Mucosa of descending colon (tissue), 3 donors: ENCODE measurements at regions not wholly inside any gene's neighbourhood (a gene's known extent, or its start where the extent isn't known, plus 50 kb on each side); places are given as distances from the start of the nearest gene placed in this dataset.

Experiments used
- ATAC-seq: fragments of 200-7000 bp; cut with Tn5 transposase; one replicate; pipeline ENCODE4 v1.9.1; 2020; ENCODE audit warnings: mild to moderate bottlenecking, moderate library complexity
- DNase-seq, 3 donors: peaks; one replicate each; pipeline ENCODE4 v3.0.0-alpha.2; 2020
- H3K36me3 ChIP-seq: fragments of 200-600 bp; one replicate; pipeline ENCODE4 v1.8.0; 2021; ENCODE audit warnings: low read depth, mild to moderate bottlenecking
- H3K4me1 ChIP-seq: fragments of 200-600 bp; one replicate; pipeline ENCODE4 v1.8.0; 2021; ENCODE audit warnings: low read depth, mild to moderate bottlenecking
- H3K4me3 ChIP-seq: fragments of 200-600 bp; one replicate; pipeline ENCODE4 v1.8.0; 2021; ENCODE audit warnings: mild to moderate bottlenecking
- H3K9me3 ChIP-seq: fragments of 200-600 bp; one replicate; pipeline ENCODE4 v1.8.0; 2021; ENCODE audit warnings: mild to moderate bottlenecking
- intact Hi-C, 2 donors: fragments of 100-400 bp; cut with DNase I in 1 of 2; cut with micrococcal nuclease in 1 of 2; formaldehyde crosslinking; loops; one replicate each; pipeline versions ENCODE4 v1.11.0 to v1.11.1; 2022; cut with DNase I, micrococcal nuclease
- TF ChIP-seq, protein P1 (sequence below): fragments of 200-600 bp; IDR thresholded peaks from one replicate; pipeline ENCODE4 v1.8.0; 2022; ENCODE audit warnings: antibody characterized with exemption, mild to moderate bottlenecking
- donor health status: DM: no; HTN: no; CAD: no; lungs with moderate emphysema.
- donor health status: DM: no; HTN: no; CAD: no.
- donor health status: DM: no; HTN: yes; CAD: no.

- no peak for DNase-seq
- no peak for ATAC-seq
- Histone ChIP-seq H3K9me3 (no peaks in the 10 kb centered on the region), H3K36me3 (no peaks in the 10 kb centered on the region), H3K4me3 (no peak overlapping the region), H3K4me1 (no peaks in the 10 kb centered on the region)
- TF ChIP-seq, protein P1, sequence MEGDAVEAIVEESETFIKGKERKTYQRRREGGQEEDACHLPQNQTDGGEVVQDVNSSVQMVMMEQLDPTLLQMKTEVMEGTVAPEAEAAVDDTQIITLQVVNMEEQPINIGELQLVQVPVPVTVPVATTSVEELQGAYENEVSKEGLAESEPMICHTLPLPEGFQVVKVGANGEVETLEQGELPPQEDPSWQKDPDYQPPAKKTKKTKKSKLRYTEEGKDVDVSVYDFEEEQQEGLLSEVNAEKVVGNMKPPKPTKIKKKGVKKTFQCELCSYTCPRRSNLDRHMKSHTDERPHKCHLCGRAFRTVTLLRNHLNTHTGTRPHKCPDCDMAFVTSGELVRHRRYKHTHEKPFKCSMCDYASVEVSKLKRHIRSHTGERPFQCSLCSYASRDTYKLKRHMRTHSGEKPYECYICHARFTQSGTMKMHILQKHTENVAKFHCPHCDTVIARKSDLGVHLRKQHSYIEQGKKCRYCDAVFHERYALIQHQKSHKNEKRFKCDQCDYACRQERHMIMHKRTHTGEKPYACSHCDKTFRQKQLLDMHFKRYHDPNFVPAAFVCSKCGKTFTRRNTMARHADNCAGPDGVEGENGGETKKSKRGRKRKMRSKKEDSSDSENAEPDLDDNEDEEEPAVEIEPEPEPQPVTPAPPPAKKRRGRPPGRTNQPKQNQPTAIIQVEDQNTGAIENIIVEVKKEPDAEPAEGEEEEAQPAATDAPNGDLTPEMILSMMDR = no peak
- intact Hi-C loops = no loop called here
Measured at GRCh38 chr17:70295329-70295728, 126.0 kb downstream of the KCNJ2 start.

DNA sequence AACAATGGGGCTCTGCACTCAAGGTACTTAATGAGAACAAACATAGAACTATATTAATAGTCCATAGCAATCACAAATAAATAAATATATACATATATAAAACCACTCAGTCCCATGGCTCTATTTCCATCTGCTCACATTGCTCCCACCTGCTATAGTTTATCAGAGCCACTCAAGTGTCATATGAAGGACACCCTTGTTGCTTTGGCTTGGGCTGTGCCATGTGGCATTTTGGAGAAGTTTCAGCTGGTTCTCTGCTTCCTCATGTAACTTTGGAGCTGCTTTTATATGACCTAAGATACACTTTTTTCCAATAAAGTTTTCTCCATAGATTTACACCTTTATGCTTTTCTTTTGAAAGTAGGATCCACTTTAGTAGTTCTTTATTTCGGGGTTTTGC, 126.4 kb downstream of the KCNJ2 start:
- DNase-seq (no peak), ATAC-seq (no peak)
- Histone ChIP-seq H3K4me3 (no peak overlapping the region), H3K4me1 (no peaks in the 10 kb centered on the region), H3K9me3 (no peaks in the 10 kb centered on the region), H3K36me3 (no peaks in the 10 kb centered on the region)
- TF ChIP-seq, protein P1 = no peak
- intact Hi-C loops = no loop called here

- H3K4me1 ChIP-seq = no peaks in the 10 kb centered on the region
- no peak overlapping the region for H3K4me3 ChIP-seq
- H3K36me3 ChIP-seq = no peaks in the 10 kb centered on the region
- intact Hi-C loops = no loop called here
- ATAC-seq (no peak), DNase-seq (no peak)
- TF ChIP-seq, protein P1 = no peak
- H3K9me3 ChIP-seq = no peaks in the 10 kb centered on the region
Measured at GRCh38 chr17:70296456-70296855, 127.1 kb downstream of the KCNJ2 start.

GRCh38 chr17:70297397-70297796, 128.1 kb downstream of the KCNJ2 start:
- no peak overlapping the region for H3K4me3 ChIP-seq
- DNase-seq = no peak
- intact Hi-C loops = no loop called here
- no peak for ATAC-seq
- TF ChIP-seq, protein P1 = no peak
- no peaks in the 10 kb centered on the region for H3K36me3 ChIP-seq
- no peaks in the 10 kb centered on the region for H3K4me1 ChIP-seq
- H3K9me3 ChIP-seq = no peaks in the 10 kb centered on the region

DNA sequence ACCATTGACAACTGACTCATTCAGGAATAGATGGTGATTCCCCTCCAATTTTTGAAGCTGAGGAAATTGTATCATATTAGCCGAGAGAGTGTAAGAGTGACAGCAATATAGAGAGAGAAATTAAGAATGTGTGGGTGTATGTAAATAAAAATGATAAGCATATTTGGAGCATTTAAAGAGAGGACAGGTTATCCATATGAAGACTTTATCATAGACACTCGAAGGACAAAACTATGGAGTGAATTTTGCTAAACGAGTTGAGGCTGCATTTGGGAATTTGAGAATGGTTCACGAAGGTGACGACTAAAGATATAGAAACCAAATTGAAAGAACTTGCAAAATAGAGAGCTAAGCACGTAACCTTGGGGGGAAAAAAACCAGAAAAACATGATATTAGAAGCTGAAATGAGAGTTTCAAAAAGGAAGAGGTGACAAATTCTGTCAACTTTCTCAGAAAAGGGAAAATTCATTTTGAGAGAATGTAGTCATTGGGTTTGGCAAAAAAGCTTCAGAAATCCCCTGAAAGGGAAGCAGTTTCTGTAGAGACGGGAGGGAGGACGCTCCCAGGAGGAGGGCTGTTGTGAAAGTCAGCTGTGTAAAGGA, 129.7 kb downstream of the KCNJ2 start:
- ATAC-seq = no peak
- TF ChIP-seq, protein P1 = no peak

More for the DNA sequence above, 129.7 kb downstream of the KCNJ2 start:
- Histone ChIP-seq H3K36me3 (no peaks in the 10 kb centered on the region), H3K9me3 (no peaks in the 10 kb centered on the region), H3K4me1 (no peaks in the 10 kb centered on the region), H3K4me3 (no peak overlapping the region)
- no peak for DNase-seq
- intact Hi-C loops = no loop called here
